Mesodermal cell (in vitro differentiated cells): ENCODE measurements at regions not wholly inside any gene's neighbourhood (a gene's known extent, or its start where the extent isn't known, plus 50 kb on each side); places are given as distances from the start of the nearest gene placed in this dataset.

Experiments
- H3K27ac ChIP-seq: 2 replicates; pipeline ENCODE4 v1.7.0; 2013; ENCODE audit warnings: mild to moderate bottlenecking, low read depth, low read length, moderate library complexity; ENCODE audit not compliant: severe bottlenecking
- H3K36me3 ChIP-seq: 2 replicates; pipeline ENCODE4 v1.7.1; 2013; ENCODE audit warnings: mild to moderate bottlenecking, low read length, moderate library complexity; ENCODE audit not compliant: control insufficient read depth, insufficient read depth
- H3K4me1 ChIP-seq: one replicate; pipeline ENCODE4 v1.7.1; 2013; ENCODE audit warnings: mild to moderate bottlenecking, low read length; ENCODE audit not compliant: insufficient read depth, control insufficient read depth, poor library complexity, severe bottlenecking
- H3K4me3 ChIP-seq: 2 replicates; pipeline ENCODE4 v1.7.0; 2013; ENCODE audit warnings: low read length, control low read depth, mild to moderate bottlenecking; ENCODE audit not compliant: insufficient read depth, poor library complexity, severe bottlenecking; ENCODE audit errors: extremely low read depth
- H3K9me3 ChIP-seq: 2 replicates; pipeline ENCODE4 v1.7.1; 2013; ENCODE audit warnings: mild to moderate bottlenecking, low read length, moderate library complexity; ENCODE audit not compliant: control insufficient read depth
- WGBS, 2 experiments: methylation state at CpG; one replicate each; pipeline ENCODE4 v1.1.5; 2013; ENCODE audit warnings: missing lambda C conversion rate in 2 of 2; ENCODE audit not compliant: insufficient coverage in 2 of 2; 5-methylcytosine and 5-hydroxymethylcytosine counted together

- H3K36me3 ChIP-seq, result no peaks in the 10 kb centered on the region
- H3K9me3 ChIP-seq, result no peaks in the 10 kb centered on the region
- no peak overlapping the region for H3K4me3 ChIP-seq
- no peaks in the 10 kb centered on the region for H3K4me1 ChIP-seq
- WGBS, 2 experiments, result 76 to 92% methylated on average over 2 of the region's 3 CpGs
- H3K27ac ChIP-seq, result no peak overlapping the region
These were observed 371.5 kb upstream of the KLF4 start for GRCh38 chr9:107861075-107861474.

GRCh38 chr9:107858260-107858659, 368.7 kb upstream of the KLF4 start:
- H3K4me3 ChIP-seq, result no peak overlapping the region
- H3K4me1 ChIP-seq, result no peaks in the 10 kb centered on the region
- H3K36me3 ChIP-seq, result no peaks in the 10 kb centered on the region
- H3K9me3 ChIP-seq, result peaks cover 4% of the 10 kb centered on the region
- WGBS, 2 experiments, result 87 to 95% methylated on average over 3 to 6 of the region's 8 CpGs
- H3K27ac ChIP-seq, result no peak overlapping the region

DNA sequence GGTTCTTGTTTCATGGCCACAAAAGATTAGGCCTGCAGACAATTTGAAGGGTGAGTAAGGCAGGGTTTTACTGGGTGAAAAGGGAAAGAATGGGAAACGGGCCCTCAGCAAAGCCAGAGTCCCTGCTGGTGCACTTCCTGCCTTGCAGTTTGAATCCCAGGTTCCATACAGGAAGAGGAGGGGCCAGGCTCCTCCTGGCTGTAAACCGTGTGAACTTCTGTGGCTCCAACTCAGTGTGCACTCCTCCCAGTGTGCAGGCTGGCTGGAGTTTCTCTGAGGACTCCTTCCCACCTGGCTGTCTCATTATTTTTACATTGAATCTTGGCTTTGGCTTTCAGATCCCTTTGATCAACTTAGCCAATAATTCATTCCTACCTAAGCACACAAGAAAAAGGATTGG, 367.1 kb upstream of the KLF4 start:
- Histone ChIP-seq H3K4me3 (no peak overlapping the region), H3K9me3 (peaks cover 4% of the 10 kb centered on the region), H3K36me3 (no peaks in the 10 kb centered on the region), H3K27ac (no peak overlapping the region), H3K4me1 (no peaks in the 10 kb centered on the region)
- WGBS, 2 experiments, result 78 to 80% methylated on average over 1 to 2 of the region's 2 CpGs

- Histone ChIP-seq H3K9me3 (peaks cover 4% of the 10 kb centered on the region), H3K4me3 (no peak overlapping the region)
- WGBS, 2 experiments, result no CpG with 5 or more reads among the region's 1 CpG
These were observed 365.6 kb upstream of the KLF4 start for GRCh38 chr9:107855164-107855563.

DNA sequence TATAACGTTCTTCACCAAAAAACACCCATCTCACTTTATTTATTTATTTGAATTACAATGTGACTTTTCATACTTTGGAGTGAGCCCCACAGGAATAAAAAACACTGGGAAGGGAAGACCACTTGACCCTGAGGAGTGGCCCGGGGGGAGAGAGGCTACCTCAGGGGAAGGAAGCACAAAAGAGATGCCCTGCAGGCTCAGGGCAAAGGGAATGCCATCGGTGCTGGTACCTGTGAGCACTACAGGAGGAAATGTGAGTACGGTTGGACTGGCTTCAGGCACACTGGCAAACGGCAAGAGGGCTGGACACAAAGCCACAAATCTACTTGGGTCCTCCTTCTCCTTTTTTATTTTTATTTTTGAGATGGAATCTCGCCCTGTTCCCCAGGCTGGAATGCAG, 363.9 kb upstream of the KLF4 start:
- Histone ChIP-seq H3K36me3 (no peaks in the 10 kb centered on the region), H3K4me1 (no peaks in the 10 kb centered on the region), H3K9me3 (peaks cover 4% of the 10 kb centered on the region), H3K4me3 (no peak overlapping the region), H3K27ac (no peak overlapping the region)
- WGBS, 2 experiments, result 93 to 95% methylated on average over 2 to 4 of the region's 6 CpGs

More at GRCh38 chr9:107855164-107855563, 365.6 kb upstream of the KLF4 start:
- Histone ChIP-seq H3K4me1 (no peaks in the 10 kb centered on the region), H3K27ac (no peak overlapping the region), H3K36me3 (no peaks in the 10 kb centered on the region)

GRCh38 chr9:107852891-107853290, 363.3 kb upstream of the KLF4 start:
- Histone ChIP-seq H3K9me3 (peaks cover 4% of the 10 kb centered on the region), H3K27ac (no peak overlapping the region), H3K4me3 (no peak overlapping the region), H3K4me1 (no peaks in the 10 kb centered on the region), H3K36me3 (no peaks in the 10 kb centered on the region)

DNA sequence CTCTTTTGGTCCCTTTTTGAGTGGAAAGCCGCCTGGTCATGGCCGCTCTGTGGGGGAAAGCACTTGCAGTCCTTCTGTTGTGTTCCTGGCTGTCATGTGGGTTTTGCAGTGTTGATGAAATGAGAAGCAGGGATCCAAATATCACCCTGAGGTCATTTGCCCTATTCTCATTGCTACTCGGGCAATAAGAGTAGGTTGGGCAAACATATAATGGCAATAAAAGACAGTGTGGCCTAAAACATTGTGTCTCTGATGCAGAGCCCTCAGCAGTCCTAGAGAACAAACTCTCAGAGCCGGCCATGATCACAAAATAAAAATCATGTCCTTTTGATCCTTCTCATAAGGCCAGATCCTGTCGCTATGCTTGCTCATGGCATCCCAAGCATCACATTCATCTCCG, 361.1 kb upstream of the KLF4 start:
- Histone ChIP-seq H3K4me1 (no peaks in the 10 kb centered on the region), H3K4me3 (no peak overlapping the region), H3K27ac (no peak overlapping the region), H3K9me3 (peaks cover 4% of the 10 kb centered on the region), H3K36me3 (no peaks in the 10 kb centered on the region)
- 81 to 90% methylated on average over 6 of the region's 6 CpGs for WGBS, 2 experiments

- Histone ChIP-seq H3K36me3 (no peaks in the 10 kb centered on the region), H3K4me3 (no peak overlapping the region), H3K9me3 (no peaks in the 10 kb centered on the region), H3K4me1 (no peaks in the 10 kb centered on the region), H3K27ac (no peak overlapping the region)
- WGBS, 2 experiments, result 85 to 88% methylated on average over 3 of the region's 6 CpGs
These were observed 358.7 kb upstream of the KLF4 start for GRCh38 chr9:107847978-107848964.

GRCh38 chr9:107842530-107842929, 353.0 kb upstream of the KLF4 start:
- Histone ChIP-seq H3K27ac (no peak overlapping the region), H3K36me3 (no peaks in the 10 kb centered on the region), H3K9me3 (no peaks in the 10 kb centered on the region), H3K4me1 (no peaks in the 10 kb centered on the region), H3K4me3 (no peak overlapping the region)
- WGBS, 2 experiments, result 83 to 89% methylated on average over 2 to 3 of the region's 6 CpGs

DNA sequence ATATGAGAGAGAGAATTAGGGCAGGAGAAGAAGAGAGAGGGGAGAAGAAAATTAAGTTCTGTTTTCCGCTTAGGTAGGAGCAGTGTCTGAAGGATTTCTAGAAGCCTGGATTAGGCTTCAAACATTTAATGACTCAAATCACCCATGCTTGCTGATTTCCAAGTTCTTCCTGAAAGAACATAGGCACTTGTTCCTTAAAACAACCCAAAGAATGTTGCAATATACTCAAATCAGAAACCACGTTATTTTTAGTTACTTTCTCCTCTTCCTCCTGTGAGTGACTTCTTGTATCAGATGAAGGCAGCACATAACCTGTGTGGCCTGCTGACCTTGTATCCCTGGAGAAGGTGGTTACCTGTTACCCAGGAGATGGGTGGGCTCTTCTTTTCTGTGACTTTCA, 351.5 kb upstream of the KLF4 start:
- Histone ChIP-seq H3K4me3 (no peak overlapping the region), H3K27ac (no peak overlapping the region), H3K36me3 (no peaks in the 10 kb centered on the region), H3K4me1 (no peaks in the 10 kb centered on the region), H3K9me3 (no peaks in the 10 kb centered on the region)
- WGBS, 2 experiments, result 88 to 93% methylated on average over 1 to 2 of the region's 2 CpGs

DNA sequence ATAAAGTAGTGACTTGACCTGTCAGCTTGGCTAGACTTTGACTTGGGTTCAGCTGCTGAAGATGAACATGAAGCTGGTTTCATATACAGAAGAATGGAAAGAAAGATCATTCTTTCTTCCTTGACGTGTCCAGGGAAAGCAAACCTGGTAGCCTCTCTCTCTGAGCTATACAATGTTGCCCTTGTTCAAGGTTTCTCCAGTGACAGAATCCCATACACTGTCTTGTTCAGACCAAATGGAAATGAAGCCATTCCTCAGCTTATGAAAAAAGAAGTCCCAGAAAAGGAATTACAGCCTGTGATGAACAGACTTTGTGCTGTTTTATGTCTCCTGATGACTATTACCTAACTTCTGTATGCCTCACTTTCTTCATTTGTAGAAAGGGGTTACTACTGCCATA, 349.8 kb upstream of the KLF4 start:
- Histone ChIP-seq H3K4me1 (no peaks in the 10 kb centered on the region), H3K36me3 (no peaks in the 10 kb centered on the region), H3K4me3 (no peak overlapping the region), H3K9me3 (no peaks in the 10 kb centered on the region), H3K27ac (no peak overlapping the region)
- WGBS, 2 experiments, result 83 to 100% methylated on average over 1 of the region's 1 CpG
